Stimulated activated CD8-positive, alpha-beta memory T cell treated with anti-CD3 and anti-CD28 coated beads, Interleukin-12 subunit alpha, Interleukin-12 subunit beta, amount 100 ng/mL, for 4 hours (primary cell): ENCODE measurements at regions not wholly inside any gene's neighbourhood (a gene's known extent, or its start where the extent isn't known, plus 50 kb on each side); places are given as distances from the start of the nearest gene placed in this dataset.
A peak's percentile ranks its signal among the peaks of the same experiment; 100 is the strongest.
"Not testable (repeated sequence)": the region's sequence is repeated elsewhere in the genome, so short reads cannot be mapped to it uniquely, and the experiment has no call there.

ENCODE experiments used
- DNase-seq: peaks from one replicate; pipeline ENCODE4 v3.0.0-alpha.2; 2020; ENCODE audit warnings: low read depth

DNA sequence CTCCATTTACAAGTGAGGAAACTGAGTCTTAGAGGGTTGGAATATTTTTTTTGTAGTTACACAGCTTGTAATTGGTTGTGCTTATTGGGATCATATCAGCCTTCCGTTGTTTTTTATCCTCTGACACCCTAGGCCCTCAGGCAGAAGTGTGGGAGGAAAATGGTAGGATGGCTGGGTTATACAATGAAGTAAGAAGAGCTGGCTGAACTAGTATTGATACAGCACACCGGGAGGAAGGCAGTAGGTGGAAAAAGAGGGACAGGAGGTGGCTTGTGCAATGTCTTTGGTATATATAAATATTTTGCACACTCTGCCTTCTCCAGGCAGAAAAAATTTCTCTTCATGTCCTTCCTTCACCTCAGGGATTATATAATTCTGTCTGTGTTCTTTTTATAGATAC is 214.3 kb upstream of the SGO1 start:
- DNase-seq, result no peak

DNA sequence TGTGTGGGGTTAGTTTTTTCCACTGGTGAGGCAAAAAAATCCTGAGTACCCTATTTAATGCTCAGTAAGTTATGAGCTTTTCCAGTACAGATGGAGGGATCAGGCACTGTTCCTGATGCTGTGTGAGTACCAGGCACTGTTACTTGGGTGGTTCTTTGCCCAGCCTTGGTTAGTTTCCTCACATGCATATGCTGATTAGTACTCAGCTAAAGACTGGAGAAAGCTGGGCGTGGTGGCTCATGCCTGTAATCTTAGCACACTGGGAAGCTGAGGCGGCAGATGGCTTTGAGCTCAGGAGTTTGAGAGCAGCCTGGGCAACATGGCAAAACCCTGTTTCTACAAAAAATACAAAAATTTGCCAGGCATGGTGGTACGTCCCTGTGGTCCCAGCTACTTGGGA is 210.3 kb upstream of the SGO1 start:
- no peak for DNase-seq

GRCh38 chr3:20395692-20396091 is 209.7 kb upstream of the SGO1 start:
- no peak for DNase-seq

GRCh38 chr3:20394243-20394642 is 208.2 kb upstream of the SGO1 start:
- DNase-seq, result no peak

DNA sequence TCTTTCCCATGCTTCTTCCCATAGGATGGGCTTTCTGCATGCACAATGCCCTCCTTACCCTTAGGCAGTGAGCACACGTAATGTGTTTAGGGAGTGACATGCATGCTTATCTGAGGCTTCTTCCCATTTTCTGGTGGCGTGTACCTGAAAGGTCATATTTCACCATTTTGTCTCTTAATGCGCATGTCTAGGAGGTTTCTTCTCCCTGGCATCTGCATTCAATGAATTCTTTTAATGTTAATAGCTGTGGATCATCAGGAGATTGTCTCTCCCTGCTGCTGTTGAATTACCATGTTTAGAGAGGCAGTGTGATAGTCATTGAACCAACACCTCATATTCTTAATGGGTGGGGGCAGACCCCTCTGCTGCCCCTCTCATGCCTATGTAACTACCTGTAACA is 205.6 kb upstream of the SGO1 start:
- no peak for DNase-seq

GRCh38 chr3:20388971-20389370 is 203.0 kb upstream of the SGO1 start:
- no peak for DNase-seq

DNA sequence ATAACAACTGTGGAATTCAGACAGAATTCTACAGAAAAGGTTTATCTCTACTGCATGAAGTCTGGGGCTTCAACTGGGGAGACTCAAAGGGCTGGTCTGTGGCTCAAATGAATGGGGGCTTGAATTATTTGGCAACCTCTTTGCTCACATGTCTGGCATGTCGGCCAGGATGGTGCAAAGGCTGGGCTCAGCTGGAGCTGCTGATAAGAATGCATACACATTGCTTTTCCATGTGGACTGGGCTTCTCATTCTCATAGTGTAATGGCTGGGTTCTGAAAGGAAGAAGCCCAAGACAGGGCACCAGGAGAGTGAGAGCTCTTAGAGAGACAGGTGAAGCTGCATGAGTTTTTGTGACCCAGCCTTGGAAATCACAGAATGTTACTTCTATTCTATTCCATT is 194.3 kb upstream of the SGO1 start:
- DNase-seq, result no peak

DNA sequence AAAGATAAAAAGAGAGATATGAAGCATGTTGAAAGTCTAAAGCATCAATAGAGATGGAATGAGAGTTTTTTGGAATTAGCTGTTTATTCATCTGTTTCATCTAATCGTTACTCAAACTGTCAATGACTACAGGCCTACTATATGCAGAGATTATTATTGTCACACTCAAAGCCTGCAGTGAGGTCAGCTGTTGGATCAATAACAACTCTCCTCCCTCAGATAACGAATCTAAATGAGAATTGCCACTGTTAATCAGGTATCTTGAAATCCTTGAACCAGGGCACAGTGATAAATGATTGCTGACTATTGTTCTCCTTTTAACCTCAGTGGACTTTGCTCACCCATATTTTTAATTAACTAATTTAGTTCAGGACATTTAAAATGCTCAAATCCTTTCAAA is 192.3 kb upstream of the SGO1 start:
- DNase-seq, result no peak

DNA sequence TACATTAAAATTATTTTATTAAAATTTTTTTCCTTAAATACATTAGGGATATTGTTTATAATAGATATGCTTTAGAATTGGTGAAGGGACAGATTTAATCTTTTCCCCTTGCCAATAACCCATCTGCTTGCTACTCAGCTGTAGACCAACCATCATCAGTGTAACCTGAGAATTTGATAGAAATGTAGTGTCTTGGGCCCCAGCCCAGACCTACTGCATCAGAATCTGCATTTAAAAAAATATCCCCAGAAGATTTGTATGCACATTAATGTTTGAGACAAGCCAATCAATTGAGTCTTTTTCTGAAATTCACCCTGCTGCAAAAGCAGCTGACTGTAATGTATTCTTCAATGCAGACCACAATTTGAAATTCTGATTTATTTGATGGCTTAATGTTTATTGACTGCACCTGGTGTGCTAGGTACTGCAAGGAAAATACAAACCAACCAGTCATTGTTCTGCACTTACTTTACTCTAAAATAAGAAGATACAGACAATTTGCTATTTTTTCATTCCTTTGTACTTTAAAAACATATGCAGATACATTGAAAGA is 190.7 kb upstream of the SGO1 start:
- no peak for DNase-seq

- DNase-seq, result no peak
These were observed 189.3 kb upstream of the SGO1 start for GRCh38 chr3:20375302-20375701.

- not testable (repeated sequence) for DNase-seq
These were observed 184.5 kb upstream of the SGO1 start for GRCh38 chr3:20370273-20371063.

DNA sequence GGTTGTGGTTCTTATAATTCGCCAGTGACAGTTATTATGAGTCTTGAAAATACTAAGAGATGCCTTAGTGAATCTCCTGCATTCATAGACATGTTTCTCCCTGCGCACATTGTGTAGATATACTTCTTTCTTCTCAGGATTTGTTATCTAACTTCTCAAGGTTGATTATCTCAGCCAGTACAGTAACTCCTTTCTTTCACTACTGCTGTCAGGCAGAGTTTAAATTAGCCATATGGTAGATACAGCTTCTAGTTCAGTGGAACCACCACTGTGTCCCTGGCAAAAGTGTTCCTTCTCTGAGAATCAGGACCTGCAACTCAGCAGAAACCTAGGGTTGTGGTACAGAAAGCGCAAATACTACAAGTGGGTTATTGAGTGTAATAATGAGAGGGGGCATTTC is 175.0 kb upstream of the SGO1 start:
- DNase-seq, result no peak

DNA sequence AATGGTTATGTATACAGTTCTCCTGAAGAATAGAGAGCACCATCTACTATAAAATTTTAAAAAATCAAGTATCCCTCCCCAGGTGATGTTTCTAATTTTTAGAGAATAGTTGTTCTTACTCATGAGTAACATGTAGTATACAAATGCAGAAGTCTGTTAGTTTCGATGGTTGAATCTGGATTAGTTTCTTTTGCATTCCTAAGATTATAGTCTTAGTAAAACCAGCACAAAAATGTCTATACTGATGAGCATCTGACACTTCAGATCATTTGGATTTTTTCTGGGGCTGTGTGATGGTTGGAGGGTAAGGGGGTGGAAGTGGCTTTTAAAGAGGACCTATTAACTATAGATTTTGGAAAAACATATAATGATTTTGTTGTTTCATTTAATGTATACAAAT is 167.3 kb upstream of the SGO1 start:
- no peak for DNase-seq

DNA sequence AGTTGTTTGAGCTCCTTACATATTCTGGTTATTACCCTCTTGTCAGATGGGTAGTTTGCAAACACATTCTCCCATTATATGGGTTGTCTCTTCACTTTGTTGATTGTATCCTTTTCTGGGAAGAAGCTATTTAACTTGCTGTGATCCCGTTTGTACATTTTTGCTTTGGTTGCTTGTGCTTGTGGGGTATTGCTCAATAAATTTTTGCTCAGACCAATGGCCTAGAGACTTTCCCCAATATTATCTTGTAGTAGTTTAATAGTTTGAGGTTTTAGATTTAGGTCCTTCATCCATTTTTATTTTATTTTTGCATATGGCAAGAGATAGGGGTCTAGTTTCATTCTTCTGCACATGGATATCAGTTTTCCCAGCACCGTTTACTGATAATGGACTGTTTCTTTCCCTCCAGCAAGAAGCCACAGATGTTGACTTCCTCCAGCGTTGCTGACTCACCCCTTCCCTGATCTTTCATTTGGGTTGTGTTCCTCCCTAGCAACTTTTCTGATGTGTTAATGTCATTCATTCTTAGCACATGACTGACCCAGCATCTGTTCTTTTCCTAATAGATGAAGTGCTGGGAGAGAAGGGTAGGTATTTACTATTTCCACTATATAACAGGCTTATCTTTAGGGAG is 166.7 kb upstream of the SGO1 start:
- no peak for DNase-seq

DNA sequence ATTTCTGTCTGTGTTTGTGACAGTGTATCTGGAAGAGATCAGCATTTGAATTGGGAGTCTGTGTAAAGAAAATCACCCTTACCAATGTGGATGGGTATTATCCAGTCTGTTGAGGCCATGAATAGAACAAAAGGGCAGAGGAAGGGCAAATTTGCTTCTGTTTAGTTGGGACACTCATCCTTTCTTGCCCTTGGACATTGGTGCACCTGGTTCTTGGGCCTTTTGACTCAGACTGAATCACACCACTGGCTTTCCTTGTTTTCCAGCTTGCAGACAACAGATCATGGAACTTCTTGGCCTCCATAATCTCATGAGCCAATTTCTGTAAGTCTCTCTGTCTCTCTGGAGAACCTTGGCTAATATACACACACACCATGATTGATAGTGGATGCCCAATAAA is 164.4 kb upstream of the SGO1 start:
- DNase-seq, result no peak

DNA sequence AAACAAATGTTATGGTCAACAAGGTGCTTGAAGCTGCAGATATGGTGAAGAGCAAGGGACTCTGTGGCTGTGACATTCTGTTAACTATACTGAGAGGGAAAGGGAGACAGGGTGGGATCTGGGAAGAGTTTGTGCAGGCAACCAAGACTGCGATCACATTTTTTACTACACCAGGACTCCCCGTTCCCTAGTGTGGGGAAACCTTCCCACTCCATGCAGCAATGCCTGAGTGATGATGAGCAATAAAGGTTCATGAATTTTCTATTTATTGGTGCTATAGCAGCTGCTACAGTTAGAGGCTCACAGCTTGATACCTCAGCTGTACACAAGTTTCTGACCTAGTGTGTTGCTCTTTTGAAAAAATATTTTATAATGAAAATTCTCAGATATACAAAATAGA is 160.9 kb upstream of the SGO1 start:
- no peak for DNase-seq

DNA sequence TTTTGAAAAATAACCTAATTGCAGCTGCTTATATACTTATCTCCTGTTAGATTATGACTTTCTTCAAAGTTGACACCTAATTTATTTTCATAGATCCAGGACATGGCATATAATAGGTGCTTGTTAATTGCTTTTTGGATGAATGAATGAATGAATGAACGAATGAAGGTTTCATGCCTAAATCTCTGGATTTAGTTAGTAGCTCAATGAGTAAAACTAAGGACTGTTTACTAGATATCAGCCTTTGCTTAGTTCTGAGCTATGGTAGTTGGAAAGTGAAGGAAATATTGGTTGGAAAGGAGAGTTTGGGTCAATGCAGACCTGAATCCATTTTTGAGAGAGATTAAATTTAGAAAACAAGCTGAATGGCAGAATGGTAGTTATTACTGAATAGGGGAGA is 160.4 kb upstream of the SGO1 start:
- no peak for DNase-seq

- DNase-seq, result no peak
These were observed 158.5 kb upstream of the SGO1 start for GRCh38 chr3:20344400-20344959.

DNA sequence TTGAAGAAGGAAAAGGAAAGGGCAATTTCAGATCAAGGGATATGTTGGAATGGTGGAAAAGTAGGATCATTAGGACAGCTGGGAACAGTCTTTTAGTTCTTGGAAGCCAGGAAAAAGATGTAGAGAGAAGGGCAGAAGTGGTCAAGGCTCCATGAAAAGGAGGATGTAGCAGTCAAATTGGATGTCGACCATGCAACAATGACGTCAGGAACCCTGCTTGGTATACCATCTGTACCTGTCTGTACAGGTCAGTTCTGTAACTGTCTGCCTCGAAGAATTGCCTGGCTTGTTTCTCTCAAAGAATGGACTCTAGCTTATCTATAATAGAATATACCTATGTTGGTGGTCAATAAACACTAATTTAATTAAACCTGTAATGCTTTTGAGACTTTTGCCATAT is 157.8 kb upstream of the SGO1 start:
- DNase-seq, result no peak

GRCh38 chr3:20340324-20340928 is 154.4 kb upstream of the SGO1 start:
- DNase-seq, result peak; percentile 5

DNA sequence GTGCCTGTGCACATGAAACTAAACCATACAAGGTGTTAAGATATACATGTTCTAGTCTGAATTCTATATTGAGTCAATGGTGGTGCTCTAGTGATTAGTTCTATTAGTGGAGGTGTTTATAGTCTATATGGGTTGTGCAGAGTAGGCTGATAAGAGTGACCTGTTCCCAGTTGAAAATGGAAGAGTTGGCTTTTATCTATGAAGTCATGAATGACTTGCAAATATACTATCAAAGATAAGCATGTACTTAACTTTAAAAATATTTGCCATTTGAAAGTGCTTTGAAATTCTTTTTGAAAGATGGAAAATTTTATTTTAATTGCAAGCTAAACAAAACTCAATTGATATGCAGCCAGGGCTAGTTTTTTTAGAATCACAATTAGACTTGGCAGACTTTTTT is 150.6 kb upstream of the SGO1 start:
- DNase-seq, result no peak

- no peak for DNase-seq
These were observed 148.8 kb upstream of the SGO1 start for GRCh38 chr3:20334842-20335241.

GRCh38 chr3:20327889-20328288 is 141.9 kb upstream of the SGO1 start:
- no peak for DNase-seq
